Adrenal gland (tissue), 5 donors: ENCODE measurements at regions not wholly inside any gene's neighbourhood (a gene's known extent, or its start where the extent isn't known, plus 50 kb on each side); places are given as distances from the start of the nearest gene placed in this dataset.

Source experiments
- POLR2A ChIP-seq, 2 donors: fragments of 450-650 bp; IDR thresholded peaks; one replicate each; pipeline ENCODE4 v1.6.1; 2017; ENCODE audit warnings: antibody characterized with exemption in 2 of 2, mild to moderate bottlenecking in 2 of 2, moderate library complexity in 1 of 2
- TF ChIP-seq, protein P1 (sequence below), 6 experiments: fragments of 450-650 bp in 4 of 6; fragments of 200-600 bp in 2 of 6; sonication (generic) in 1 of 6; IDR thresholded peaks; 1 replicate in 5 of 6; 2 replicates in 1 of 6; pipeline versions ENCODE4 v1.5.1 to v1.8.0; 2016 to 2021; ENCODE audit warnings: antibody characterized with exemption in 6 of 6, mild to moderate bottlenecking in 2 of 6, moderate library complexity in 1 of 6
- donor health status: DM: no; HTN: no; CAD: no.

DNA sequence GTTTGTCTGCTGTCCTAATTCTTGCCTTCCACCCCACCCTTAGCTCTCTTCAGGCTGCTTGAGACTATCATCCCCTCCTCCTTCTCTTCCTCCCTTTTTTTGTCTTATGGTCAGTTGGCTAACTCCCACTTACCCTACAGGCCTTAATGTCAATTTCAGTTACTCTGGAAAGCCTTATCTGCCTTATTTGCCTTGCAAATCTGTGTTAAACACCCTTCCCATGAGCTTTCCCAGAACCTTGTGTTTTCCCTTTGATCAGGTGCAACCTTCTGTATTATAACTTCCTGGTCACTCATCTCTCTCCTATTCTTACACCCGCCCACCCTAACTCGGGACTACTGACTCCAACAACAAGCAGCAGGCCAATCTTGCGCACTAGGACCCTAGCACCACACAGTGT, 74.8 kb downstream of the COX18 start:
- TF ChIP-seq, protein P1, sequence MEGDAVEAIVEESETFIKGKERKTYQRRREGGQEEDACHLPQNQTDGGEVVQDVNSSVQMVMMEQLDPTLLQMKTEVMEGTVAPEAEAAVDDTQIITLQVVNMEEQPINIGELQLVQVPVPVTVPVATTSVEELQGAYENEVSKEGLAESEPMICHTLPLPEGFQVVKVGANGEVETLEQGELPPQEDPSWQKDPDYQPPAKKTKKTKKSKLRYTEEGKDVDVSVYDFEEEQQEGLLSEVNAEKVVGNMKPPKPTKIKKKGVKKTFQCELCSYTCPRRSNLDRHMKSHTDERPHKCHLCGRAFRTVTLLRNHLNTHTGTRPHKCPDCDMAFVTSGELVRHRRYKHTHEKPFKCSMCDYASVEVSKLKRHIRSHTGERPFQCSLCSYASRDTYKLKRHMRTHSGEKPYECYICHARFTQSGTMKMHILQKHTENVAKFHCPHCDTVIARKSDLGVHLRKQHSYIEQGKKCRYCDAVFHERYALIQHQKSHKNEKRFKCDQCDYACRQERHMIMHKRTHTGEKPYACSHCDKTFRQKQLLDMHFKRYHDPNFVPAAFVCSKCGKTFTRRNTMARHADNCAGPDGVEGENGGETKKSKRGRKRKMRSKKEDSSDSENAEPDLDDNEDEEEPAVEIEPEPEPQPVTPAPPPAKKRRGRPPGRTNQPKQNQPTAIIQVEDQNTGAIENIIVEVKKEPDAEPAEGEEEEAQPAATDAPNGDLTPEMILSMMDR (IDR thresholded peaks at IDR 0.05), result no peak
- TF ChIP-seq POLR2A (IDR thresholded peaks at IDR 0.05), result no peak
